ENCODE measurements at regions not wholly inside any gene's neighbourhood (a gene's known extent, or its start where the extent isn't known, plus 50 kb on each side); places are given as distances from the start of the nearest gene placed in this dataset.

DNA sequence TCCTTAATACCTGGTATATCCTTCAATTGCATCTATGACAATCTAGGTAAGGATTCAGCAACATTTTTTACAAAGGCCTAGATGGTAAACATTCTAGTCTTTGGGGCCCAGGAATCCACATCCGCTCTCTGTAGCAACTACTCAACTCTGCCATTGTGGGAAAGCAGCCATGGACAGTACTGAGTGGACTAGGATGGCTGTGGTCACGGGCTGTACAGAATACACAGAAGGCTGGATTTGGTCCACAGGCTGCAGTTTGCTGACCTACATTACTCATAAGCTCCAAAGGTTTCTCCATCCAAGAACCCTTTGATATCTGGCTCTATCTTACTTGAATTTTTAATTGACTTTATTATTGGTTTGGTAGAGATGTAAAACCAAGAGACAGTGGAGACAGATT is 418.3 kb upstream of the LRRTM1 start:
- TF ChIP-seq FOS (IDR thresholded peaks at IDR 0.05; ENCODE audit: borderline replicate concordance, extremely low read depth, insufficient read length) (no peak), MAX (IDR thresholded peaks at IDR 0.05; ENCODE audit: low read depth, low read length) (no peak), POLR2AphosphoS5 (IDR thresholded peaks at IDR 0.05; ENCODE audit: low read length) (no peak), ZSCAN29 (IDR thresholded peaks at IDR 0.05) (no peak), CTCF (IDR thresholded peaks at IDR 0.05 in 2 of 3, conservative IDR thresholded peaks at IDR 0.05 in 1 of 3; ENCODE audit: control insufficient read depth in 2 of 3, extremely low read depth in 1 of 3, insufficient read depth in 1 of 3, low read depth in 3 of 3, low read length in 3 of 3) (no peak), STAT3 (IDR thresholded peaks at IDR 0.05; ENCODE audit: low read depth, low read length) (no peak), SREBF2 (IDR thresholded peaks at IDR 0.05; ENCODE audit: low read length) (no peak), CREM (IDR thresholded peaks at IDR 0.05; ENCODE audit: low read depth) (no peak), POLR2A (IDR thresholded peaks at IDR 0.05; ENCODE audit: low read depth, low read length) (no peak), NFIC (IDR thresholded peaks at IDR 0.05; ENCODE audit: low read depth, low read length) (no peak), TCF7 (IDR thresholded peaks at IDR 0.05; ENCODE audit: borderline replicate concordance) (no peak), CBFB (IDR thresholded peaks at IDR 0.05; ENCODE audit: low read depth) (no peak)
- TF ChIP-seq, protein P1, sequence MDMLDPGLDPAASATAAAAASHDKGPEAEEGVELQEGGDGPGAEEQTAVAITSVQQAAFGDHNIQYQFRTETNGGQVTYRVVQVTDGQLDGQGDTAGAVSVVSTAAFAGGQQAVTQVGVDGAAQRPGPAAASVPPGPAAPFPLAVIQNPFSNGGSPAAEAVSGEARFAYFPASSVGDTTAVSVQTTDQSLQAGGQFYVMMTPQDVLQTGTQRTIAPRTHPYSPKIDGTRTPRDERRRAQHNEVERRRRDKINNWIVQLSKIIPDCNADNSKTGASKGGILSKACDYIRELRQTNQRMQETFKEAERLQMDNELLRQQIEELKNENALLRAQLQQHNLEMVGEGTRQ (IDR thresholded peaks at IDR 0.05; ENCODE audit: borderline replicate concordance, low read depth, low read length): no peak
